OCI-LY7 (cell line): ENCODE measurements at regions not wholly inside any gene's neighbourhood (a gene's known extent, or its start where the extent isn't known, plus 50 kb on each side); places are given as distances from the start of the nearest gene placed in this dataset.

ENCODE experiments used
- EZH2phosphoT487 ChIP-seq: fragments of 200-600 bp; sonication (generic); IDR thresholded peaks from 2 replicates; pipeline ENCODE4 v1.6.1; 2018; ENCODE audit warnings: low read depth, borderline replicate concordance, mild to moderate bottlenecking, mixed run types, antibody characterized with exemption, low read length, moderate library complexity, mixed read lengths
- TF ChIP-seq, protein P1 (sequence below): fragments of 200-600 bp; sonication (generic); conservative IDR thresholded peaks from 2 replicates; pipeline ENCODE4 v1.5.1; 2014; ENCODE audit warnings: mild to moderate bottlenecking, antibody characterized with exemption, low read length, moderate library complexity, mixed read lengths

- TF ChIP-seq, protein P1, sequence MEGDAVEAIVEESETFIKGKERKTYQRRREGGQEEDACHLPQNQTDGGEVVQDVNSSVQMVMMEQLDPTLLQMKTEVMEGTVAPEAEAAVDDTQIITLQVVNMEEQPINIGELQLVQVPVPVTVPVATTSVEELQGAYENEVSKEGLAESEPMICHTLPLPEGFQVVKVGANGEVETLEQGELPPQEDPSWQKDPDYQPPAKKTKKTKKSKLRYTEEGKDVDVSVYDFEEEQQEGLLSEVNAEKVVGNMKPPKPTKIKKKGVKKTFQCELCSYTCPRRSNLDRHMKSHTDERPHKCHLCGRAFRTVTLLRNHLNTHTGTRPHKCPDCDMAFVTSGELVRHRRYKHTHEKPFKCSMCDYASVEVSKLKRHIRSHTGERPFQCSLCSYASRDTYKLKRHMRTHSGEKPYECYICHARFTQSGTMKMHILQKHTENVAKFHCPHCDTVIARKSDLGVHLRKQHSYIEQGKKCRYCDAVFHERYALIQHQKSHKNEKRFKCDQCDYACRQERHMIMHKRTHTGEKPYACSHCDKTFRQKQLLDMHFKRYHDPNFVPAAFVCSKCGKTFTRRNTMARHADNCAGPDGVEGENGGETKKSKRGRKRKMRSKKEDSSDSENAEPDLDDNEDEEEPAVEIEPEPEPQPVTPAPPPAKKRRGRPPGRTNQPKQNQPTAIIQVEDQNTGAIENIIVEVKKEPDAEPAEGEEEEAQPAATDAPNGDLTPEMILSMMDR = no peak
- no peak for TF ChIP-seq EZH2phosphoT487
Observed at GRCh38 chr6:48610846-48611245, 499.8 kb upstream of the PTCHD4 start.
